Stimulated activated CD4-positive, alpha-beta T cell treated with anti-CD3 and anti-CD28 coated beads, Interleukin-4, amount 100 ng/mL, for 48 hours (primary cell): ENCODE measurements at regions not wholly inside any gene's neighbourhood (a gene's known extent, or its start where the extent isn't known, plus 50 kb on each side); places are given as distances from the start of the nearest gene placed in this dataset.
"Not testable (repeated sequence)": the region's sequence is repeated elsewhere in the genome, so short reads cannot be mapped to it uniquely, and the experiment has no call there.

Experiments
- DNase-seq, 2 donors: peaks; one replicate each; pipeline ENCODE4 v3.0.0-alpha.2; 2020; ENCODE audit warnings: low read depth in 2 of 2

DNA sequence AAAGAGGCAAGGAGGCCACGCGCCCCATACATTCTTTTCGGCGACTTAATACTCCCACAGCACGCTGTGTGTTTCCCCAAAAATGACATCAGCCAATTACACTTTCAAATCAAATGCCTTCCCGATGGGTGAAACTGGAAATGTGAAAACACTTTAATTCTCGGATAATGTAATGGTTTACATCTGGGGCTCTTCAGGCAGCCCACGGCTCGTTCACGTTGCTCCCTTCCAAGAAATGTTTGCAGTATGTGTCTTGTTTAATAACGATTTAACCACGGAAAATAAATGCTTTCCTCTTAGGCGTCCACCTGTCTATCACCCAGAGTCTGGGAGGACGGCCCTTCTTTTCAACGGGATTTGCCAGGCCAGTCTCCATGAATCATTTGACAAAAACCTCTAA lies 272.5 kb downstream of the SHOX start:
- DNase-seq: no peak

GRCh38 chrX:896256-896655 lies 265.7 kb downstream of the SHOX start:
- DNase-seq: no peak

GRCh38 chrX:889966-890651 lies 259.5 kb downstream of the SHOX start:
- DNase-seq: no peak

DNA sequence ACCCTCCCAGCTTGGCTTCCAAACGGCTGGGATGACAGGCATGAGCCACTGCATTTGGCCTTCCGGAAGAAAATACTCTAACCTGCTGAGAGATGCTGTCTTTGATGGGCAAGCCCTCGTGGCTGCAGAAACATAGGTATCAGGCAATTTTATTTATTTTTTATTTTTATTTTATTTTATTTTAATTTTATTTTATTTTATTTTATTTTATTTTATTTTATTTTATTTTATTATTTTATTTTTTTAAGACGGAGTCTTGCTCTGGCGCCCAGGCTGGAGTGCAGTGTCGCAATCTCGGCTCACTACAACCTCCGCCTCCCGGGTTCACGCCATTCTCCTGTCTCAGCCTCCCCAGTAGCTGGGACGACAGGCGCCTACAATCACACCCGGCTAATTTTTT lies 257.1 kb downstream of the SHOX start:
- DNase-seq: not testable (repeated sequence)

DNA sequence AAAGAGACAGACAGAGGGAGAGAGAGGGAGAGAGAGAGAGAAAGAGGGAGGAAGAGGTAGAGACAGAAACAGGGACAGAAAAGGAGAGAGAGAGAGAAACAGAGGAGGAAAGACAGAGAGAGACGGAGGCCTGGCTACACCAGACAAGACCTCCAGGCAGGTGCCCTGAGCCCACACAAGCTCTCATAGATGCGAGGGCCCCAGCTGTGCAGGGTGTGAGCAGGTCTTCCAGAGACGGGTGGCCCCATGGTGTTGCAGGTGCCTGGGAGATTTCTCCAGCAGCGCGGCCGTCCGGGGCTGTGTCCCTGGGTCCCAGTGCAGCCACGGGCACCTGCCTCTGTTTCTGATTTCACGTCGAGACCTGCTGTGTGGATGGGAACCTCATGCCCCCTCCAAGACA lies 253.0 kb downstream of the SHOX start:
- DNase-seq: no peak

GRCh38 chrX:879756-880698 lies 249.4 kb downstream of the SHOX start:
- not testable (repeated sequence) for DNase-seq

- no peak for DNase-seq
Measured at GRCh38 chrX:874061-874460, 243.5 kb downstream of the SHOX start.

DNA sequence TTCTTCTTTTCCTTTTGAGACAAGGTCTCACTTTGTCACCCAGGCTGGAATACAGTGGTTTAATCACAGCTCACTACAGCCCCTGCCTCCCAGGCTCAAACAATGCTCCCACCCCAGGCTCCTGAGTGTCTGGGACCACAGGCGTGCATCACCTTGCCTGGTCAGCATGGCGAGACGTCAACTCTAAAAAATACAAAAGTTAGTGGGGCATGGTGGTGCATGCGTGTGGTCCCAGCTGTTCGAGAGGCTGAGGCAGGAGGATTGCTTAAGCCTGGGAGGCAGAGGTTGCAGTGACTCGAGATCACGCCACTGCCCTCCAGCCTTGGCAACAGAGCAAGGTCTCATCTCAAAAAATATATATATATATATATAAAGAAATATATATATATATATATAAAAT lies 242.4 kb downstream of the SHOX start:
- no peak for DNase-seq

GRCh38 chrX:872090-872489 lies 241.5 kb downstream of the SHOX start:
- DNase-seq: no peak

- no peak for DNase-seq
Measured at GRCh38 chrX:871626-872025, 241.0 kb downstream of the SHOX start.

GRCh38 chrX:867966-868647 lies 237.5 kb downstream of the SHOX start:
- DNase-seq: no peak

DNA sequence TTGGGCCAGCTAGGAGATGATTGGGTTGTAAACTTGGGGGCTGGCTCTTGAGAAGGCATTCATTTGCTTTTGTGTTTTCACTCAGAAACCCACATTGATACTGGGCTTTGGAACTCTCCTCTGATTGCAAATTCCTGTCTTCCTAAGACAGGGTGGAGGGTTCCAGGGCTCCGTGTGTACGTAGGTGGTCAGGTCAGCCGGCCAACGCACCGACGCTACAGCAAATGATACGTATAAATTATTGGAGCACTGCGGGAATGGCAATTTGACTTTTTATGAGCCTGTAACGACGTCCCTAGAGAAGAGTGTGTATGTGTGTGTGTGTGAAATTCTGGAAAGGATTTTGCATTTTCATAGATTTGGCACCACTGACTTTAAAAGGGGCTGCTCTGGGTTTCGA lies 236.9 kb downstream of the SHOX start:
- DNase-seq: no peak

DNA sequence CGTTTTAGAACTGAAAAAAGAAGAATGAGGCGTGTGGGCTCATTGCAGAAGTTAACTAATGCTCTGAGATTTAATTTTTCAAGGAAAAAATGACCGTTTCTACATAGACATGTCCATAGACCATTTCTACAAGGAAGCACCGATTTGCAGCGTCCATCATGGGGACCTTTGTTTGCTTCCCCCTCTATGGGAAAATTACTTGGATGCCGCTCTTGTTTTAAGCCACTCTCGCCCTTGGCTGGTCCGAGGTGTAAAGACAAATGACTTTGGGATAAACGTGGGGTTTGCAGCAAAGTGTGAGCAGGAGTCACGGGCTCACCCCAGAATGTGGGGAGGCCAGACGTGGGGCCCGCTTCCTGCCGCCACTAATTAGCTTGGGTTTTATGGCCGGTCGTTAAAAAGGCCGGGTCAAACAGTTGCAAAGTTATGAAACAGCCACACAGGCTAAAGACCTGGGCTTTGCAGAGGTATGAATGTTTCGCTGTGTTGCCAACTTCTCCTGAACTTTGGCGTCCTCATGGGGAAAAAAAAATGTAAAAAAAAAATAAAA lies 235.9 kb downstream of the SHOX start:
- DNase-seq: no peak

GRCh38 chrX:865422-865821 lies 234.8 kb downstream of the SHOX start:
- DNase-seq: no peak

- no peak for DNase-seq
Measured at GRCh38 chrX:861921-862320, 231.3 kb downstream of the SHOX start.

GRCh38 chrX:861340-861890 lies 230.8 kb downstream of the SHOX start:
- no peak for DNase-seq

GRCh38 chrX:859329-859728 lies 228.7 kb downstream of the SHOX start:
- DNase-seq: no peak

- no peak for DNase-seq
Measured at GRCh38 chrX:858542-859078, 228.0 kb downstream of the SHOX start.

- DNase-seq: no peak
Measured at GRCh38 chrX:857376-857775, 226.8 kb downstream of the SHOX start.

DNA sequence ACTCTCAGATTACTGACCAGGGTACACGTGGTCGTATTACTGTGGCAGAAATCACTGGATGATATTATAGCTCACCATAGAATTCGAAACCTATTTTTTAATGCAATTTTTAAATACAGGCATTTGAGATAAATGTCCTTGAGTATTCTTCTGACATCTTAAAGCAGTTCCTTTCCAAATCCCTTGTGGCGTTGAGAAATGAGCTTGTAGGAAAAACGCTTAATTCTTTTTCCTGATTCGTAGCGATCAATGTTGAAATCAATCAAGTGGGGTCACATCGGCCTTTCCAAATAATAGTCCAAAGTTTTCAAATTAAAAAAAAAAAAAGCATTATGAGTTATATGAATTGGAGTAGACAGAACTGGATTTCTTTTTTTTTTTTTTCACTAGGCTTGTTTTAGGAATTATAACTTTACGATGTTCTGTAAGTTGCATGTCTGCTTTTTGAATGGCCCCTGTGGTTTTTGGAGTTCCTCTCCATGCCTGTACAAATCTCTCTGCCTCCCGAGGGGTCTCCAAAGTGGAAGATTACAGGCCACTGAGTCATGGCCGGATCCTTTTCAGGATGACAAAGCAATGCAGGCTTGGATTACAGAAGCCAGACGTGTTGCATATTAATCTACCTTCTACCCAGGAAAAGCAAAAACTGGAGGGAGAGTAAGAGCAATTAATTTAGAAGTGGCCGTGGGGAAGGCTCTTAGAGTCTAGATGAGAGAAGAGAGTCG lies 226.1 kb downstream of the SHOX start:
- DNase-seq: no peak

DNA sequence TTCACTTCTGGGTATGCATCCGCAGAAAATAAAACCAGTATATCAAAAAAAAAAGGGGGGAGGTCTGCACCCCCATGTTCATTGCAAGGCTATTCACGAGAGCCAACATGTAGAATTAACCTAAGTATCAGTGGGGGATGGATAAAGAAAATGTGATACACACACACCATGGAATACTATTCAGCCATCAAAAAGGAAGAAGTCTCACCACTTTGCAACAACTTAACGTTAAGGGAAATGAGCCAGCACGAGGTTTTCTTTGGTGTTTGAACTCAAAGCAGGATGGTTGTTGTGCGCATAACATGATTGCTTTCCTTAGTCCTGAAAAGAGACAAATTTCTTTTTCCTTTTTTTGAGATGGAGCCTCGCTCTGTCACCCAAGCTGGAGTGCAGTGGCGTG lies 222.7 kb downstream of the SHOX start:
- DNase-seq: no peak
